ENCODE measurements at regions not wholly inside any gene's neighbourhood (a gene's known extent, or its start where the extent isn't known, plus 50 kb on each side); places are given as distances from the start of the nearest gene placed in this dataset.

- Histone ChIP-seq H3K27ac (no peak overlapping the region), H3K4me3 (no peak overlapping the region), H3K9me3 (no peaks in the 10 kb centered on the region), H3K9ac (ENCODE audit: low read depth in 2 of 2, low read length in 2 of 2) (no peak overlapping the region), H3K36me3 (no peaks in the 10 kb centered on the region), H3K27me3 (no peaks in the 10 kb centered on the region), H3K4me1 (no peaks in the 10 kb centered on the region)
- no peak for DNase-seq
- TF ChIP-seq CTCF (IDR thresholded peaks at IDR 0.05), result no peak
- intact Hi-C loops (cut with DNase I), result no loop called here
These were observed 96.3 kb upstream of the TMEM18 start for GRCh38 chr2:773256-774160.

DNA sequence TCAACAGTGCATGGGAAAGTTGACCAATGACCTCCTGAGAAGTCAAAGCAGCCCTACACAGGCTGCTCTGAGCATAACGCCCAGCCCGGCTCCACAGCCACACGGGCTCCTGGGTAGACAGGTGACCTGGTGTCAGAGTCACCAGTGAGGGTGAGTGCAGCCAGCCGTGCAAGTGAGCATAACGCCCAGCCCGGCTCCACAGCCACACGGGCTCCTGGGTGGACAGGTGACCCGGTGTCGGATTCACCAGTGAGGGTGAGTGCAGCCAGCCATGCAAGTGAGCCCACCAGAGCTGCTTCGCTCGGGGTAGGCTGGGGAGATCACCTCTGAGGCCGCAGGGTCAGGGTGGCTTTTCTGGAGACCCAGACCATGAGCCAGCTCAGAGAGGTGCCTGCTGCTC lies 94.3 kb upstream of the TMEM18 start:
- intact Hi-C loops (cut with DNase I), result no loop called here
- Histone ChIP-seq H3K4me1 (no peaks in the 10 kb centered on the region), H3K27me3 (no peaks in the 10 kb centered on the region), H3K27ac (no peak overlapping the region), H3K9me3 (no peaks in the 10 kb centered on the region), H3K9ac (ENCODE audit: low read depth in 2 of 2, low read length in 2 of 2) (no peak overlapping the region), H3K36me3 (no peaks in the 10 kb centered on the region), H3K4me3 (no peak overlapping the region)
- DNase-seq, result no peak
- TF ChIP-seq CTCF (IDR thresholded peaks at IDR 0.05), result no peak

- Histone ChIP-seq H3K4me1 (no peaks in the 10 kb centered on the region), H3K36me3 (no peaks in the 10 kb centered on the region), H3K4me3 (no peak overlapping the region), H3K27ac (no peak overlapping the region), H3K9ac (ENCODE audit: low read depth in 2 of 2, low read length in 2 of 2) (no peak overlapping the region), H3K9me3 (no peaks in the 10 kb centered on the region), H3K27me3 (no peaks in the 10 kb centered on the region)
- TF ChIP-seq CTCF (IDR thresholded peaks at IDR 0.05), result no peak
- no peak for DNase-seq
- intact Hi-C loops (cut with DNase I), result no loop called here
These were observed 93.6 kb upstream of the TMEM18 start for GRCh38 chr2:770776-771175.

DNA sequence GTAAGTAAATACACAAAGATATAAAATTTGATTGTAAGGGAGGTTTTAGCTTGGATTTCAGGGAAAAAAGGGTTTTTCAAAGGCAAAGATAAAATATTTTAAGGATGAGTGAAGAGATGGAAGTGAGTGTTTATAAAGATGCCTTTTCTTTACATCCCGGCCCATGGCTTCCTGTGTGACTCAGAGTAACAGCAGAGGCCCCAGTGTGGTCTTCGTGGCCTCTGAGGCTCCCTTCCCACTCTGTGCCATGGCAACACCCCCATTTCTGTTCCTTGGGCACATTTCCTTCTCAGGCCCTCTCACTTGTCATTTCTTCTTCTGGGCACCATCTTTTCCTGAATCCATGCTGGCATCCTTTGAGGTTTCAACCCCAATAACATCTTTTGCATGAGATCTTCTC lies 92.6 kb upstream of the TMEM18 start:
- intact Hi-C loops (cut with DNase I), result no loop called here

GRCh38 chr2:768451-768850 lies 91.2 kb upstream of the TMEM18 start:
- Histone ChIP-seq H3K4me3 (no peak overlapping the region), H3K27me3 (no peaks in the 10 kb centered on the region), H3K9me3 (no peaks in the 10 kb centered on the region), H3K4me1 (no peaks in the 10 kb centered on the region), H3K36me3 (no peaks in the 10 kb centered on the region), H3K27ac (no peak overlapping the region), H3K9ac (ENCODE audit: low read depth in 2 of 2, low read length in 2 of 2) (no peak overlapping the region)
- TF ChIP-seq CTCF (IDR thresholded peaks at IDR 0.05), result no peak
- intact Hi-C loops (cut with DNase I), result no loop called here
- no peak for DNase-seq

More for the DNA sequence above, 92.6 kb upstream of the TMEM18 start:
- DNase-seq, result no peak
- no peaks in the 10 kb centered on the region for H3K9me3 ChIP-seq
- H3K9ac ChIP-seq (ENCODE audit: low read depth in 2 of 2, low read length in 2 of 2), result no peak overlapping the region
- H3K4me3 ChIP-seq, result no peak overlapping the region
- TF ChIP-seq CTCF (IDR thresholded peaks at IDR 0.05), result no peak
- H3K4me1 ChIP-seq, result no peaks in the 10 kb centered on the region
- no peaks in the 10 kb centered on the region for H3K27me3 ChIP-seq
- no peak overlapping the region for H3K27ac ChIP-seq
- H3K36me3 ChIP-seq, result no peaks in the 10 kb centered on the region
